Right renal cortex interstitium (tissue), 3 donors: ENCODE measurements at regions not wholly inside any gene's neighbourhood (a gene's known extent, or its start where the extent isn't known, plus 50 kb on each side); places are given as distances from the start of the nearest gene placed in this dataset.
"Not testable (repeated sequence)": the region's sequence is repeated elsewhere in the genome, so short reads cannot be mapped to it uniquely, and the experiment has no call there.

Source experiments
- DNase-seq, 3 donors: peaks; one replicate each; pipeline ENCODE4 v3.0.0-alpha.2; 2013; ENCODE audit warnings: low read depth in 3 of 3, low spot score in 2 of 3

GRCh38 chr4:104010722-104011121, 290.9 kb upstream of the TACR3 start:
- DNase-seq = no peak

- DNase-seq = not testable (repeated sequence)
Observed at GRCh38 chr4:104002318-104002717, 282.5 kb upstream of the TACR3 start.

- no peak for DNase-seq
Observed at GRCh38 chr4:103998756-103999155, 279.0 kb upstream of the TACR3 start.

DNA sequence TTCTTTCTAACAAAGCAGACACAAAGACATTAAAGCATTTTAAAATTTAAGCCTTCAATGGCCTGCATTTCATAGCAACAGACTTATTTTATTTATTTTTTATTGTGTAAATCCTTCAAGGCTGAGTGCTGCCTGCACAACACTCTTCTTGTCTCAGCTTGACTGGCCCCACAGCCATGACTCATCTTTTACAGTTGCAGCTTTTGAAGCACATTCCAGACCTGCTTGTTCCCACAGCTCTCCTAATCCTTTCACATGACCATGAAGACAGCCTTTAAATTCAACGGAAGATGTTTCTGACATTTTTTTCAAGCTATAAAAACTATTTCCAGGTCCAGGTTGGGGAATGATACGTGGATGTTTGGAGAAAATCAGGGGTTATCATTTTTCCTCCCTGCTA, 276.9 kb upstream of the TACR3 start:
- no peak for DNase-seq

DNA sequence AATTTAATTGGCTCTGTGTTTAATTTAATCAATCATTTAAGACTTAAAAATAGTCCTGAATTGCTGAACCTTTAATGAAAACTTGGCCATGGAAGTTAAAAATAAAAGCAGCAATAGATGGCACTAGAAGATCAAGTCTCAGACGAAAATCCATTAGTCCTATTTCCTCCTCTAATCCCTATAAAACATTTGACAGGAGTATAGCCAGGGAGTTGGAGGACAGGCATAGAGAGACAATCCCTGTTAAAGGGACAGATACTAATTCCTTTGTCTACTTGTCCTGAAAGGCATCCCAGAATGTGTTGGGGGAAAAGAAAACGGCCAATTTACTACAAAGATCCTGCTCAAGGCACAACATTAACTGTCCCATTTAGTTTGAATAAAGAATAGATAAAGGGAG, 276.3 kb upstream of the TACR3 start:
- no peak for DNase-seq

DNA sequence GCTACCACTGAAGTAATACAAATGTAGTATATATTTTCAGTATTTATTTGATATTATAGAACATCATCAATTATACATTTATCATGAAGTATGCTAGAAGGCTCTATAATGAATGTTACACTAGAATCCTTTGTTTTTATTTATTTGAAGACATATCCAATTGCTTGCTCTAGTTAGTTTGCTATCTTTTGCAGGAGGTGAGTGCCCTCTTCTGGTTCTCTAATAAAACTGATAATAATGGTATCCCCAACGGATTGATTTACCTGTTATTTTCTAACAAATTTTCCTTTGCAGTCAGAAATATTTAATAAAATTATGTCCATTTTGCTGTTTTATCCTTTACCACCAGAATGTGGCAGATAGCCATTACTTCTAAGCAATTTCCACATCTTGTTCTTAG, 274.3 kb upstream of the TACR3 start:
- DNase-seq = no peak

DNA sequence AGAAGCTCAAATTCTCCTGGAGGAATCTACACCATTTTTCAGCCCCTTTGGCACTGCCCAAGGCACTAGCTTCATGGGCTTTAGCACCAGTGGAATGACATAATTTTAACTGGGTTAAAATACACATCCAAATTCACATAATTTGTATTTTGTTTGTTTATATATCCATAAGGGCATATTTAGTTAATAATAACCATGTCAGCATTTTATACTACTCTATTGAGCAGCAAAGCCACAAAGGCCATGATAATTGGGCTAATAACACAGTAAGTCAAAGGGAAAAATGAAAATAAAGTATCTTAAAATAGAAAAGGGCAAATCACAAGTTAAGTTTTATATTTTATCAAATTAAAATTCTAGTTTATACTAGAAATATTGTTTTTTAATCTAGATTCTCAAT, 262.7 kb upstream of the TACR3 start:
- no peak for DNase-seq

DNA sequence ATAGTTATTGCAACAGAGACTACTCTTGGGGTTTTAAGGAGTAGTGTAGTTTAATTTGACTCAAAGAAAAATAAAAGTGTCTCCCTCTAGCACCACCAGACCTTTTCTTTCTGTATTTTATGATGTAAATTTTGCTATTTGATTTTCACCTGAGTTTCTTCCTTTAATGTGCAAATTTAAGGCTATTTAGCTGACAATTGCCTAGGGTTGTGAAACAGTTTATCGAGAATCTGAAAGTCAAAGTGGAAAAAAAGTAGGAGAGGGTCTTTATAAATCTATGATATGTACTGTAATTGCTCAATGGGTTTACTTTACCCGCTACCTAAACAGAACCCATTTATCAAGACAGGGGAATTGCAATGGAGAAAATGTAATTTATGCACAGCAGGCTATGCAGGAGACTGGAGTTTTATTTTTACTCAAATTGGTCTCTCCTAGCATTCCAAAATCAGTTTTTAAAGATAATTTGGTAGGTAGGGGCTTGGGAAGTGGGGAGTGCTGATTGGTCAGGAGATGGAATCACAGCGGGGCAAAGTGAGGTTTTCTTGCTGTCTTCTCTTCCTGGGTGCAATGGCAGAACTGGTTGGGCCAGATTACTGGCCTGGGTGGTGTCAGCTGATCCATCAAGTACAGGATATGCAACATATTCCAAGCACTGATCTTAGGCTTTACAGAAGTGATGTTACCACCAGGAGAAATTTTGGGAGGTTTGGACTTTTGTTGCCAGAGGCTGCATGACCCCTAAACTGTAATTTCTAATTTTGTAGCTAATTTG, 228.6 kb upstream of the TACR3 start:
- no peak for DNase-seq

DNA sequence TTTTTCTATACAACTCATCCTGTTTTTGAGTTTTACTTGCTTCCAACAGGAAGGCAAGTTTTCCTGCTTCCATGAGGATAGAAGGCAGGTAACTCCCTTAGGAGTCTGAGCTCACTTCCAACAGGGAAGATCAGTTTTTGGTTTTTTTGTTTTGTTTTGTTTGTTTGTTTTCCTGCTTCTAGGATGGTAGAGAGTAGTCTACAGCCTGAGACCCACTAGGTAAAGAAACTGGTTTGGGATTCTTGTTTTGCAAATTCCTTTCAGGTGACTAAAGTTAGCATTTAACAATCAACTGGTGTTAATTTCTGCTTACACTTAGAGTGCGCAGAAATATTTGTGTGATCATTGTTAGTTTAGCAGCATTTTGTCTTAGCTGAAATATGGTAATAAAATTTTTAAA, 227.8 kb upstream of the TACR3 start:
- no peak for DNase-seq

DNA sequence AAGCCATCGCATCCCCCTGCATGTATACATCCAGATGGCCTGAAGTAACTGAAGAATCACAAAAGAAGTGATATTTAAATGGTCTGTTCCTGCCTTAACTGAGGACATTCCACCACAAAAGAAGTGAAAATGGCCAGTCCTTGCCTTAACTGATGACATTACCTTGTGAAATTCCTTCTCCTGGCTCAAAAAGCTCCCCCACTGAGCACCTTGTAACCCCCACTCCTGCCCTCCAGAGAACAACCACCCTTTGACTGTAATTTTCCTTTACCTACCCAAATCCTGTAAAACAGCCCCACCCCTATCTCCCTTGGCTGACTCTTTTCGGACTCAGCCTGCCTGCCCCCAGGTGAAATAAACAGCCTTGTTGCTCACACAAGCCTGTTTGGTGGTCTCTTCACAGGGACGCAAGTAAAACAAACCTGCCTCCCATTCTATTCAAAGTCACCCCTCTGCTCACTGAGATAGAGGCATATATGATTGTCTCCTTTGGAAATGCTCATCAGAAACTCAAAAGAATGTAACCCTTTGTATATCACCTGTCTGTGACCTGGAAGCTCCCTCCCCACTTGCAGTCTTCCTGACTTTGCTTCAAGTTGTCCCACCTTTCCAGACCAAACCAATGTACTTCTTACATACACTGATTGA, 227.0 kb upstream of the TACR3 start:
- DNase-seq = not testable (repeated sequence)

- DNase-seq = no peak
Observed at GRCh38 chr4:103938488-103938887, 218.7 kb upstream of the TACR3 start.

DNA sequence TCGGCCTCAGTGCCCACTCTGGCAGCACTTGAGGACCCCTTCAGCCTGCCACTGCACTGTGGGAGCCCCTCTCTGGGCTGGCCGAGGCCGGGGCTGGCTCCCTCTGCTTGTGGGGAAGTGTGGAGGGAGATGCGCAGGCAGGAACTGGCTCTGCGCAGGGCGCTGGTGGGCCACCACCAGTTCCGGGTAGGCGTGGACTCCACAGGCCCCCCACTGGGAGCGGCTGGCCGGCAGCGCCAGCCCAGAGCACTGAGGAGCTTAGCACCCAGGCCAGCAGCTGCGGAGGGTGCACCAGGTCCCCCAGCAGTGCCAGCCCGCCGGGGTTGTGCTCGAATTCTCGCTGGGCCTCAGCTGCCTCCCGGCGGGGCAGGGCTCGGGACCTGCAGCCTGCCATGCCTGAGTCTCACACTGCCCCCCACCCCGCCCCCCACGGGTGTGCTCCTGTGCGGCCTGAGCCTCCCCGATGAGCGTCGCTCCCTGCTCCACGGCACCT, 216.9 kb upstream of the TACR3 start:
- no peak for DNase-seq

GRCh38 chr4:103934178-103934789, 214.5 kb upstream of the TACR3 start:
- peak in 2 of 3 donors; percentile 20 to 27 for DNase-seq

GRCh38 chr4:103928370-103928769, 208.6 kb upstream of the TACR3 start:
- DNase-seq = no peak

- no peak for DNase-seq
Observed at GRCh38 chr4:103923551-103923950, 203.8 kb upstream of the TACR3 start.

GRCh38 chr4:103918214-103918613, 198.4 kb upstream of the TACR3 start:
- DNase-seq = no peak

DNA sequence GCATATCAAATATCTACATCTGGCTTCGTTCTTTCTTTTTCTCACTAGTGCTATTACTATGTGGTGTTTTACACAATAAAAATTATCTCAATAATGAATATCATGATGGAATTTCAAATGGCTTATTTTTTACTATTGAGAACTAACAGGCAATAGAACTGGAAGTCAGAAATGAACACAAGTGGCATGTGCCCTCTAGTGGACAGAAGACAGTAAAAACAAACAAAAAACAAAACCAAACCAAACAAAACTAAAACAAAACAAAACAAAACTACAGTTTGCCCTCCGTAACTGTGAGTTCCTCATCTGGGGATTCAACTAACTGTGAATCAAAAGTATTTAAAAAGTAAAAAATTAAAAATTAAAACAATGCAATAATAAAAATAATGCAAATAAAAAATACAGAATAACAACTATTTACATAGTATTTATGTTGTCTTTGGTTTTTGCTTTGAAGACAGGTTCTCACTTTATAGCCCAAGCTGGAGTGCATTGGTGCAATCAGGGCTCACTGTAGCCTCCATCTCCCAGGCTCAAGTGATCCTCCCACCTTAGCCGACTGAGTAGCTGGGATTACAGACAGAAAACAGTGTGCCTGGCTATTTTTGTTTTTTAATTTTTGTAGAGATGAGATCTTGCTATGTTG, 195.6 kb upstream of the TACR3 start:
- DNase-seq = peak in 2 of 3 donors; percentile 1 to 2

GRCh38 chr4:103907414-103907813, 187.6 kb upstream of the TACR3 start:
- DNase-seq = no peak

- no peak for DNase-seq
Observed at GRCh38 chr4:103904123-103904522, 184.3 kb upstream of the TACR3 start.

- DNase-seq = no peak
Observed at GRCh38 chr4:103902730-103903129, 182.9 kb upstream of the TACR3 start.

GRCh38 chr4:103895876-103896465, 176.2 kb upstream of the TACR3 start:
- DNase-seq = no peak
